ENCODE measurements at regions not wholly inside any gene's neighbourhood (a gene's known extent, or its start where the extent isn't known, plus 50 kb on each side); places are given as distances from the start of the nearest gene placed in this dataset.

GRCh38 chr21:26368591-26369320 is 198.2 kb upstream of the APP start:
- no peak for TF ChIP-seq CTCF (IDR thresholded peaks at IDR 0.05; ENCODE audit: low read length)
- TF ChIP-seq EZH2 (optimal IDR thresholded peaks at IDR 0.05; ENCODE audit: low read depth, low read length), result no peak
- no peak for TF ChIP-seq EZH2phosphoT487 (IDR thresholded peaks at IDR 0.05; ENCODE audit: low read length)
